ENCODE measurements at regions not wholly inside any gene's neighbourhood (a gene's known extent, or its start where the extent isn't known, plus 50 kb on each side); places are given as distances from the start of the nearest gene placed in this dataset.

DNA sequence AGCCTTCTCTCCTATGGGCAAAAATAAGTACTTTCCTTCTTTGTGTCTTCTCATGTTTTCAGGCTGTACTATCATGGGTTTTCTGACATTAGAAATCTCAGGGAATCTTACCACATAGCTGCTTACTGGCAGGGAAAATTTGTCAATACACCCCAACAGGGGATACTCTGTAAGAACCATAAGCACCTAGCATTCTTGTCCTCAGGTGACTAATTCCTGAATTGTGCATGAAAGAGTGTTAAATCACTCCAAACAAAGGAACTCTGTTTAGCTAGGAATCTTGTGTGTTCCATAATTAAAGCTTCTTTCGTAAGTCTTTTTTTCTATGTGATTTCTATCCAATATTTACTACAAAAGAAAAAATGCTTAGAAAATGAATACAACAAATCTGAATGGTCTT lies 206.7 kb upstream of the POT1 start:
- TF ChIP-seq, protein P1, sequence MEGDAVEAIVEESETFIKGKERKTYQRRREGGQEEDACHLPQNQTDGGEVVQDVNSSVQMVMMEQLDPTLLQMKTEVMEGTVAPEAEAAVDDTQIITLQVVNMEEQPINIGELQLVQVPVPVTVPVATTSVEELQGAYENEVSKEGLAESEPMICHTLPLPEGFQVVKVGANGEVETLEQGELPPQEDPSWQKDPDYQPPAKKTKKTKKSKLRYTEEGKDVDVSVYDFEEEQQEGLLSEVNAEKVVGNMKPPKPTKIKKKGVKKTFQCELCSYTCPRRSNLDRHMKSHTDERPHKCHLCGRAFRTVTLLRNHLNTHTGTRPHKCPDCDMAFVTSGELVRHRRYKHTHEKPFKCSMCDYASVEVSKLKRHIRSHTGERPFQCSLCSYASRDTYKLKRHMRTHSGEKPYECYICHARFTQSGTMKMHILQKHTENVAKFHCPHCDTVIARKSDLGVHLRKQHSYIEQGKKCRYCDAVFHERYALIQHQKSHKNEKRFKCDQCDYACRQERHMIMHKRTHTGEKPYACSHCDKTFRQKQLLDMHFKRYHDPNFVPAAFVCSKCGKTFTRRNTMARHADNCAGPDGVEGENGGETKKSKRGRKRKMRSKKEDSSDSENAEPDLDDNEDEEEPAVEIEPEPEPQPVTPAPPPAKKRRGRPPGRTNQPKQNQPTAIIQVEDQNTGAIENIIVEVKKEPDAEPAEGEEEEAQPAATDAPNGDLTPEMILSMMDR (IDR thresholded peaks at IDR 0.05), result no peak
- TF ChIP-seq POLR2A (IDR thresholded peaks at IDR 0.05), result no peak
